Kidney (tissue), 13 donors: ENCODE measurements at regions not wholly inside any gene's neighbourhood (a gene's known extent, or its start where the extent isn't known, plus 50 kb on each side); places are given as distances from the start of the nearest gene placed in this dataset.

Experiments
- DNase-seq, 5 donors: peaks; one replicate each; pipeline ENCODE4 v3.0.0-alpha.2; 2013 to 2020
- FAIRE-seq: peaks from 2 replicates; lab custom pipeline; 2012; peaks lifted over from hg19 to GRCh38; lab: Jason Lieb, UNC
- H3K27ac ChIP-seq, 2 donors: one replicate each; pipeline ENCODE4 v1.7.0; 2013; ENCODE audit warnings: low read depth in 2 of 2, low read length in 2 of 2, inconsistent platforms in 1 of 2
- H3K27me3 ChIP-seq: one replicate; pipeline ENCODE4 v1.7.1; 2013; ENCODE audit warnings: low read length, inconsistent platforms; ENCODE audit not compliant: control insufficient read depth, insufficient read depth
- H3K36me3 ChIP-seq, 3 donors: one replicate each; pipeline versions ENCODE4 v1.7.0 to v1.7.1; 2013; ENCODE audit warnings: low read length in 3 of 3, control low read depth in 1 of 3, inconsistent platforms in 1 of 3; ENCODE audit not compliant: insufficient read depth in 3 of 3, control insufficient read depth in 2 of 3
- H3K4me1 ChIP-seq, 3 donors: one replicate each; pipeline versions ENCODE4 v1.7.0 to v1.7.1; 2013; ENCODE audit warnings: low read length in 3 of 3, inconsistent platforms in 1 of 3, low read depth in 1 of 3; ENCODE audit not compliant: control insufficient read depth in 2 of 3, insufficient read depth in 2 of 3
- H3K4me3 ChIP-seq, 3 donors: one replicate each; pipeline versions ENCODE4 v1.7.0 to v1.8.1; 2013; ENCODE audit warnings: low read length in 3 of 3, control low read depth in 1 of 3, inconsistent platforms in 1 of 3
- H3K9ac ChIP-seq, 3 donors: one replicate each; pipeline versions ENCODE4 v1.7.0 to v1.7.1; 2013; ENCODE audit warnings: low read length in 3 of 3, control low read depth in 1 of 3, inconsistent platforms in 1 of 3
- H3K9me3 ChIP-seq, 3 donors: one replicate each; pipeline versions ENCODE4 v1.7.0 to v1.7.1; 2013; ENCODE audit warnings: low read length in 3 of 3, control low read depth in 1 of 3, inconsistent platforms in 1 of 3; ENCODE audit not compliant: control insufficient read depth in 2 of 3, insufficient read depth in 1 of 3
- CTCF ChIP-seq: IDR thresholded peaks from 3 replicates; pipeline ENCODE4 v1.5.1; 2012; ENCODE audit warnings: mild to moderate bottlenecking, moderate library complexity, borderline replicate concordance; ENCODE audit not compliant: insufficient read depth; ENCODE audit errors: extremely low read depth
- intact Hi-C: fragments of 100-400 bp; cut with DNase I; formaldehyde crosslinking; loops from one replicate; pipeline ENCODE4 v1.11.1; 2022
- donor health status: control.
- donor health status: control.
- donor health status: control.
- donor health status: control.
- donor health status: control.
- donor health status: DM: yes; HTN: yes; CAD: no.
- donor health status: Normal renal cell carcinoma (clear cell type).

GRCh38 chr20:11724097-11724496, 193.6 kb upstream of the BTBD3 start:
- Histone ChIP-seq H3K9me3 (no peaks in the 10 kb centered on the region), H3K27ac (no peak overlapping the region), H3K9ac (no peak overlapping the region), H3K27me3 (no peaks in the 10 kb centered on the region), H3K4me3 (no peak overlapping the region), H3K36me3 (no peaks in the 10 kb centered on the region), H3K4me1 (no peaks in the 10 kb centered on the region)
- DNase-seq: no peak
- FAIRE-seq: no peak
- TF ChIP-seq CTCF: no peak
- intact Hi-C loops: no loop called here

GRCh38 chr20:11726026-11726425, 191.7 kb upstream of the BTBD3 start:
- FAIRE-seq: no peak

GRCh38 chr20:11727708-11728107, 190.0 kb upstream of the BTBD3 start:
- no peak overlapping the region for H3K4me3 ChIP-seq
- no peaks in the 10 kb centered on the region for H3K9me3 ChIP-seq
- no peak overlapping the region for H3K27ac ChIP-seq
- intact Hi-C loops: no loop called here
- no peaks in the 10 kb centered on the region for H3K27me3 ChIP-seq
- no peak overlapping the region for H3K9ac ChIP-seq
- FAIRE-seq (no peak), DNase-seq (no peak)
- H3K36me3 ChIP-seq: no peaks in the 10 kb centered on the region
- H3K4me1 ChIP-seq: no peaks in the 10 kb centered on the region
- TF ChIP-seq CTCF: no peak

More at GRCh38 chr20:11726026-11726425, 191.7 kb upstream of the BTBD3 start:
- no peak for DNase-seq
- H3K27ac ChIP-seq: no peak overlapping the region
- no peaks in the 10 kb centered on the region for H3K27me3 ChIP-seq
- no peak overlapping the region for H3K9ac ChIP-seq
- H3K4me1 ChIP-seq: no peaks in the 10 kb centered on the region
- no peak for TF ChIP-seq CTCF
- H3K4me3 ChIP-seq: no peak overlapping the region
- H3K36me3 ChIP-seq: no peaks in the 10 kb centered on the region
- no peaks in the 10 kb centered on the region for H3K9me3 ChIP-seq
- intact Hi-C loops: no loop called here

GRCh38 chr20:11728937-11729336, 188.8 kb upstream of the BTBD3 start:
- FAIRE-seq: no peak
- intact Hi-C loops: no loop called here
- no peak for TF ChIP-seq CTCF

More at GRCh38 chr20:11728937-11729336, 188.8 kb upstream of the BTBD3 start:
- no peak for DNase-seq
- H3K27ac ChIP-seq: no peak overlapping the region
- H3K4me3 ChIP-seq: no peak overlapping the region
- no peak overlapping the region for H3K9ac ChIP-seq
- H3K27me3 ChIP-seq: no peaks in the 10 kb centered on the region
- H3K4me1 ChIP-seq: no peaks in the 10 kb centered on the region
- H3K36me3 ChIP-seq: no peaks in the 10 kb centered on the region
- H3K9me3 ChIP-seq: no peaks in the 10 kb centered on the region
